ENCODE measurements at regions not wholly inside any gene's neighbourhood (a gene's known extent, or its start where the extent isn't known, plus 50 kb on each side); places are given as distances from the start of the nearest gene placed in this dataset.

- Histone ChIP-seq H3K9ac (no peak overlapping the region), H3K36me3 (ENCODE audit: insufficient read depth) (no peaks in the 10 kb centered on the region), H3K4me3 (IDR thresholded peaks at IDR 0.05; ENCODE audit: insufficient read depth, low read depth, low read length) (no peak overlapping the region), H3K79me2 (ENCODE audit: insufficient read depth, low read depth) (no peaks in the 10 kb centered on the region), H3K4me2 (no peak overlapping the region), H3K4me1 (ENCODE audit: low read depth, poor library complexity, severe bottlenecking) (no peaks in the 10 kb centered on the region), H3K27ac (no peak overlapping the region), H4K20me1 (ENCODE audit: insufficient read depth) (no peaks in the 10 kb centered on the region), H3K27me3 (ENCODE audit: insufficient read depth, low read depth) (no peaks in the 10 kb centered on the region), H2AFZ (ENCODE audit: low read depth) (no peak overlapping the region)
- no peak for TF ChIP-seq CTCF (conservative IDR thresholded peaks at IDR 0.05; ENCODE audit: low read depth, low read length)
These were observed 51.2 kb upstream of the RNF144B start for GRCh38 chr6:18335948-18336347.

GRCh38 chr6:18334251-18334650 is 52.9 kb upstream of the RNF144B start:
- H3K9ac ChIP-seq, result no peak overlapping the region
- H3K4me1 ChIP-seq (ENCODE audit: low read depth, poor library complexity, severe bottlenecking), result no peaks in the 10 kb centered on the region
- H4K20me1 ChIP-seq (ENCODE audit: insufficient read depth), result no peaks in the 10 kb centered on the region
- H3K4me2 ChIP-seq, result no peak overlapping the region
- no peak overlapping the region for H2AFZ ChIP-seq (ENCODE audit: low read depth)
- no peaks in the 10 kb centered on the region for H3K36me3 ChIP-seq (ENCODE audit: insufficient read depth)
- H3K79me2 ChIP-seq (ENCODE audit: insufficient read depth, low read depth), result no peaks in the 10 kb centered on the region
- H3K27me3 ChIP-seq (ENCODE audit: insufficient read depth, low read depth), result no peaks in the 10 kb centered on the region
- TF ChIP-seq CTCF (conservative IDR thresholded peaks at IDR 0.05; ENCODE audit: low read depth, low read length), result no peak
- H3K4me3 ChIP-seq (IDR thresholded peaks at IDR 0.05; ENCODE audit: insufficient read depth, low read depth, low read length), result no peak overlapping the region
- H3K27ac ChIP-seq, result no peak overlapping the region

GRCh38 chr6:18330548-18331081 is 56.5 kb upstream of the RNF144B start:
- Histone ChIP-seq H3K27ac (no peak overlapping the region), H3K36me3 (ENCODE audit: insufficient read depth) (no peaks in the 10 kb centered on the region), H3K4me1 (ENCODE audit: low read depth, poor library complexity, severe bottlenecking) (no peaks in the 10 kb centered on the region), H2AFZ (ENCODE audit: low read depth) (no peak overlapping the region), H3K4me3 (IDR thresholded peaks at IDR 0.05; ENCODE audit: insufficient read depth, low read depth, low read length) (no peak overlapping the region), H3K79me2 (ENCODE audit: insufficient read depth, low read depth) (no peaks in the 10 kb centered on the region), H3K9ac (no peak overlapping the region), H3K4me2 (no peak overlapping the region), H3K27me3 (ENCODE audit: insufficient read depth, low read depth) (no peaks in the 10 kb centered on the region), H4K20me1 (ENCODE audit: insufficient read depth) (no peaks in the 10 kb centered on the region)
- TF ChIP-seq CTCF (conservative IDR thresholded peaks at IDR 0.05; ENCODE audit: low read depth, low read length), result no peak

- Histone ChIP-seq H3K27ac (no peak overlapping the region), H4K20me1 (ENCODE audit: insufficient read depth) (no peaks in the 10 kb centered on the region)
These were observed 57.4 kb upstream of the RNF144B start for GRCh38 chr6:18329776-18330175.

More at GRCh38 chr6:18329776-18330175, 57.4 kb upstream of the RNF144B start:
- no peak for TF ChIP-seq CTCF (conservative IDR thresholded peaks at IDR 0.05; ENCODE audit: low read depth, low read length)
- Histone ChIP-seq H2AFZ (ENCODE audit: low read depth) (no peak overlapping the region), H3K36me3 (ENCODE audit: insufficient read depth) (no peaks in the 10 kb centered on the region), H3K9ac (no peak overlapping the region), H3K4me1 (ENCODE audit: low read depth, poor library complexity, severe bottlenecking) (no peaks in the 10 kb centered on the region), H3K4me3 (IDR thresholded peaks at IDR 0.05; ENCODE audit: insufficient read depth, low read depth, low read length) (no peak overlapping the region), H3K27me3 (ENCODE audit: insufficient read depth, low read depth) (no peaks in the 10 kb centered on the region), H3K4me2 (no peak overlapping the region), H3K79me2 (ENCODE audit: insufficient read depth, low read depth) (no peaks in the 10 kb centered on the region)

Data from KMS-11 (cell line).